HEK293 (cell line): ENCODE measurements at regions not wholly inside any gene's neighbourhood (a gene's known extent, or its start where the extent isn't known, plus 50 kb on each side); places are given as distances from the start of the nearest gene placed in this dataset.

ENCODE experiments used
- CTCF ChIA-PET: fragments of 350-600 bp; formaldehyde crosslinking; extraction: SDS; loops from one replicate; lab custom pipeline; 2021; ENCODE audit warnings: antibody characterized with exemption; lab: Yijun Ruan, JAX
- POLR2A ChIA-PET: fragments of 300-600 bp; formaldehyde crosslinking; extraction: SDS; loops from one replicate; lab custom pipeline; 2020; ENCODE audit warnings: antibody characterized with exemption, inconsistent platforms; lab: Yijun Ruan, JAX
- H3K27ac ChIP-seq: fragments of 200-500 bp; sonication (Bioruptor generic); 2 replicates; pipeline ENCODE4 v1.5.1; 2014; ENCODE audit warnings: low read depth, low read length, control low read depth, inconsistent platforms; ENCODE audit errors: extremely low read depth
- H3K36me3 ChIP-seq, 2 experiments: fragments of 200-500 bp in 1 of 2; sonication (Bioruptor generic) in 1 of 2; 1 replicate in 1 of 2; 2 replicates in 1 of 2; pipeline ENCODE4 v1.5.1; 2014 to 2017; ENCODE audit warnings: inconsistent platforms in 2 of 2, low read length in 2 of 2; ENCODE audit not compliant: control insufficient read depth in 2 of 2, insufficient read depth in 1 of 2
- H3K4me1 ChIP-seq: fragments of 200-500 bp; sonication (Bioruptor generic); 2 replicates; pipeline ENCODE4 v1.5.1; 2014; ENCODE audit warnings: mild to moderate bottlenecking, low read length, inconsistent platforms; ENCODE audit not compliant: control insufficient read depth, insufficient read depth
- H3K4me3 ChIP-seq: 2 replicates; pipeline ENCODE4 v1.5.1; 2011; ENCODE audit warnings: low read depth, mild to moderate bottlenecking, control low read depth, low read length, moderate library complexity
- H3K9me3 ChIP-seq: fragments of 200-500 bp; sonication (Bioruptor generic); 2 replicates; pipeline ENCODE4 v1.5.1; 2014; ENCODE audit warnings: low read depth, low read length, inconsistent platforms; ENCODE audit not compliant: control insufficient read depth, insufficient read depth
- BCL11B ChIP-seq: fragments of 450-650 bp; formaldehyde crosslinking; IDR thresholded peaks from 2 replicates; pipeline ENCODE4 v1.5.1; 2016; ENCODE audit warnings: low read depth, missing biosample characterization, missing genetic modification characterization
- KLF10 ChIP-seq: fragments of 450-650 bp; IDR thresholded peaks from 2 replicates; pipeline ENCODE4 v1.5.1; 2018; ENCODE audit warnings: missing biosample characterization, mild to moderate bottlenecking, missing genetic modification characterization
- PBX3 ChIP-seq: sonication (generic); formaldehyde crosslinking; IDR thresholded peaks from 2 replicates; pipeline ENCODE4 v1.8.1; 2022; ENCODE audit warnings: mild to moderate bottlenecking, moderate library complexity, missing genetic modification reagents
- SP7 ChIP-seq: fragments of 450-650 bp; formaldehyde crosslinking; IDR thresholded peaks from 2 replicates; pipeline ENCODE4 v1.5.1; 2016; ENCODE audit warnings: missing biosample characterization, missing genetic modification characterization
- TRIM28 ChIP-seq: IDR thresholded peaks from 2 replicates; pipeline ENCODE4 v1.6.1; 2011; ENCODE audit warnings: low read length, control low read depth, borderline replicate concordance
- WT1 ChIP-seq: fragments of 450-650 bp; formaldehyde crosslinking; IDR thresholded peaks from 2 replicates; pipeline ENCODE4 v1.5.1; 2016; ENCODE audit warnings: missing biosample characterization, missing genetic modification characterization
- ZBTB11 ChIP-seq: fragments of 450-650 bp; formaldehyde crosslinking; conservative IDR thresholded peaks from 2 replicates; pipeline ENCODE4 v1.5.1; 2016; ENCODE audit warnings: low read depth, missing biosample characterization, missing genetic modification characterization
- ZBTB44 ChIP-seq: fragments of 450-650 bp; IDR thresholded peaks from 2 replicates; pipeline ENCODE4 v1.5.1; 2018; ENCODE audit warnings: missing biosample characterization, mild to moderate bottlenecking, missing genetic modification characterization
- ZBTB6 ChIP-seq: fragments of 450-650 bp; formaldehyde crosslinking; IDR thresholded peaks from 2 replicates; pipeline ENCODE4 v1.5.1; 2017; ENCODE audit warnings: missing biosample characterization, missing genetic modification characterization
- ZNF175 ChIP-seq: fragments of 450-650 bp; formaldehyde crosslinking; IDR thresholded peaks from 2 replicates; pipeline ENCODE4 v1.5.1; 2016; ENCODE audit warnings: missing biosample characterization, missing genetic modification characterization
- ZNF211 ChIP-seq: fragments of 450-650 bp; formaldehyde crosslinking; IDR thresholded peaks from 2 replicates; pipeline ENCODE4 v1.5.1; 2016; ENCODE audit warnings: low read depth, missing biosample characterization, missing genetic modification characterization
- ZNF24 ChIP-seq: fragments of 450-650 bp; formaldehyde crosslinking; IDR thresholded peaks from 2 replicates; pipeline ENCODE4 v1.5.1; 2016; ENCODE audit warnings: missing biosample characterization, missing genetic modification characterization
- ZNF280C ChIP-seq: fragments of 450-650 bp; formaldehyde crosslinking; IDR thresholded peaks from 2 replicates; pipeline ENCODE4 v1.5.1; 2016; ENCODE audit warnings: missing biosample characterization, missing genetic modification characterization
- ZNF350 ChIP-seq: fragments of 450-650 bp; formaldehyde crosslinking; IDR thresholded peaks from 2 replicates; pipeline ENCODE4 v1.5.0; 2017; ENCODE audit warnings: missing biosample characterization, mild to moderate bottlenecking, missing genetic modification characterization
- ZNF423 ChIP-seq: fragments of 450-650 bp; formaldehyde crosslinking; IDR thresholded peaks from 2 replicates; pipeline ENCODE4 v1.5.1; 2016; ENCODE audit warnings: missing biosample characterization, missing genetic modification characterization
- ZNF514 ChIP-seq: fragments of 450-650 bp; formaldehyde crosslinking; IDR thresholded peaks from 2 replicates; pipeline ENCODE4 v1.5.1; 2016; ENCODE audit warnings: missing biosample characterization, missing genetic modification characterization
- ZNF561 ChIP-seq: fragments of 450-650 bp; IDR thresholded peaks from 2 replicates; pipeline ENCODE4 v1.5.1; 2018; ENCODE audit warnings: missing biosample characterization, missing genetic modification characterization, borderline replicate concordance
- ZNF658 ChIP-seq: fragments of 450-650 bp; formaldehyde crosslinking; IDR thresholded peaks from 2 replicates; pipeline ENCODE4; 2016; ENCODE audit warnings: missing biosample characterization, missing genetic modification characterization
- ZNF692 ChIP-seq: fragments of 450-650 bp; formaldehyde crosslinking; IDR thresholded peaks from 2 replicates; pipeline ENCODE4 v1.5.1; 2016; ENCODE audit warnings: missing biosample characterization, missing genetic modification characterization
- ZNF785 ChIP-seq: fragments of 450-650 bp; formaldehyde crosslinking; IDR thresholded peaks from 2 replicates; pipeline ENCODE4 v1.5.1; 2016; ENCODE audit warnings: missing biosample characterization, missing genetic modification characterization
- ZNF792 ChIP-seq: fragments of 450-650 bp; formaldehyde crosslinking; IDR thresholded peaks from 2 replicates; pipeline ENCODE4 v1.5.1; 2016; ENCODE audit warnings: missing biosample characterization, missing genetic modification characterization

- TF ChIP-seq SP7 (tag by site-specific recombination): no peak
- no peak for TF ChIP-seq ZNF24
- no peak for TF ChIP-seq ZNF561 (tag by site-specific recombination)
- no peak for TF ChIP-seq ZBTB6 (tag by site-specific recombination)
- TF ChIP-seq ZNF785 (tag by site-specific recombination): no peak
- TF ChIP-seq ZNF175 (tag by site-specific recombination): no peak
- no peak for TF ChIP-seq ZNF350 (tag by site-specific recombination)
- no peak for TF ChIP-seq ZNF514 (tag by site-specific recombination)
- TF ChIP-seq ZNF423: no peak
- TF ChIP-seq PBX3: no peak
Observed at GRCh38 chr4:175954685-175955084, 111.0 kb upstream of the WDR17 start (continued).

GRCh38 chr4:175961604-175962003 lies 104.0 kb upstream of the WDR17 start:
- H3K4me3 ChIP-seq: no peak overlapping the region
- H3K36me3 ChIP-seq: no peaks in the 10 kb centered on the region
- POLR2A ChIA-PET: no interaction called here
- TF ChIP-seq ZNF792 (no peak), ZBTB44 (tag by site-specific recombination) (no peak), ZBTB11 (tag by site-specific recombination) (no peak), ZNF211 (no peak), KLF10 (tag by site-specific recombination) (no peak), BCL11B (tag by site-specific recombination) (no peak), ZNF658 (no peak)
- H3K27ac ChIP-seq: no peak overlapping the region
- H3K4me1 ChIP-seq: no peaks in the 10 kb centered on the region
- H3K9me3 ChIP-seq: no peaks in the 10 kb centered on the region
- CTCF ChIA-PET: no interaction called here

GRCh38 chr4:175970072-175970471 lies 95.6 kb upstream of the WDR17 start:
- Histone ChIP-seq H3K4me3 (no peak overlapping the region), H3K4me1 (no peaks in the 10 kb centered on the region), H3K36me3 (no peaks in the 10 kb centered on the region), H3K27ac (no peak overlapping the region), H3K9me3 (no peaks in the 10 kb centered on the region)
- ChIA-PET CTCF (no interaction called here), POLR2A (no interaction called here)
- TF ChIP-seq WT1 (tag by site-specific recombination): no peak
- no peak for TF ChIP-seq ZNF692 (tag by site-specific recombination)
- TF ChIP-seq ZNF280C (tag by site-specific recombination): no peak
- TF ChIP-seq ZBTB11 (tag by site-specific recombination): no peak
- no peak for TF ChIP-seq TRIM28
